ENCODE measurements at regions not wholly inside any gene's neighbourhood (a gene's known extent, or its start where the extent isn't known, plus 50 kb on each side); places are given as distances from the start of the nearest gene placed in this dataset.

GRCh38 chr5:124480964-124481363, 265.5 kb downstream of the ZNF608 start:
- TF ChIP-seq, protein P1, sequence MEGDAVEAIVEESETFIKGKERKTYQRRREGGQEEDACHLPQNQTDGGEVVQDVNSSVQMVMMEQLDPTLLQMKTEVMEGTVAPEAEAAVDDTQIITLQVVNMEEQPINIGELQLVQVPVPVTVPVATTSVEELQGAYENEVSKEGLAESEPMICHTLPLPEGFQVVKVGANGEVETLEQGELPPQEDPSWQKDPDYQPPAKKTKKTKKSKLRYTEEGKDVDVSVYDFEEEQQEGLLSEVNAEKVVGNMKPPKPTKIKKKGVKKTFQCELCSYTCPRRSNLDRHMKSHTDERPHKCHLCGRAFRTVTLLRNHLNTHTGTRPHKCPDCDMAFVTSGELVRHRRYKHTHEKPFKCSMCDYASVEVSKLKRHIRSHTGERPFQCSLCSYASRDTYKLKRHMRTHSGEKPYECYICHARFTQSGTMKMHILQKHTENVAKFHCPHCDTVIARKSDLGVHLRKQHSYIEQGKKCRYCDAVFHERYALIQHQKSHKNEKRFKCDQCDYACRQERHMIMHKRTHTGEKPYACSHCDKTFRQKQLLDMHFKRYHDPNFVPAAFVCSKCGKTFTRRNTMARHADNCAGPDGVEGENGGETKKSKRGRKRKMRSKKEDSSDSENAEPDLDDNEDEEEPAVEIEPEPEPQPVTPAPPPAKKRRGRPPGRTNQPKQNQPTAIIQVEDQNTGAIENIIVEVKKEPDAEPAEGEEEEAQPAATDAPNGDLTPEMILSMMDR (IDR thresholded peaks at IDR 0.05) = no peak
- TF ChIP-seq POLR2AphosphoS5 (IDR thresholded peaks at IDR 0.05) = no peak

All from stomach (tissue), 4 donors.